Uterus (tissue), 2 donors: ENCODE measurements at regions not wholly inside any gene's neighbourhood (a gene's known extent, or its start where the extent isn't known, plus 50 kb on each side); places are given as distances from the start of the nearest gene placed in this dataset.

Experiments
- CTCF ChIP-seq, 4 experiments: fragments of 200-600 bp in 2 of 4; fragments of 450-650 bp in 2 of 4; sonication (generic) in 2 of 4; IDR thresholded peaks; one replicate each; pipeline ENCODE4 v1.5.1; 2016 to 2019; ENCODE audit warnings: antibody characterized with exemption in 4 of 4, mild to moderate bottlenecking in 2 of 4, moderate library complexity in 1 of 4
- POLR2A ChIP-seq, 2 donors: fragments of 450-650 bp; IDR thresholded peaks; one replicate each; pipeline ENCODE4 v1.6.1; 2016; ENCODE audit warnings: antibody characterized with exemption in 2 of 2, mild to moderate bottlenecking in 1 of 2, moderate library complexity in 1 of 2

DNA sequence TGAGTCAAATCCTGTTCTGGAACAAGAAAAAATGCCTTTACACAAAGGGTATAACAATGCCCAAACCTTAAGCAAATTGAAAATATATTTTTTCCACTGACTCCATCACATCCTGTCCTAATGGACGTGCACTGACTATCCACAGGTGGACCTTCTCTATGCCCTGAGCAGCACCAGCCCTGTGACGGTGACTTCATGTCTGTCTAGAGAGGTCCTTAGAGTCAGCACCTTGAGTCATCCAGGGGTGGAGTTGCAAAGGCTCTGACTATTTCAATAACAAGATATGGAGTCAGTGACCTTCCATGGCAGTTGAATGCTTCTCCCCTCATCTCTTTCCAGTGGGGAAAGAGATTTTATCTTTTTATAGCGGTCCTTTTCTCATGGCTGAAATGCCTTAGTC, 78.0 kb downstream of the YIPF5 start:
- TF ChIP-seq POLR2A (IDR thresholded peaks at IDR 0.05), result no peak
- TF ChIP-seq CTCF (IDR thresholded peaks at IDR 0.05), result no peak
